Naive thymus-derived CD4-positive, alpha-beta T cell (primary cell): ENCODE measurements at regions not wholly inside any gene's neighbourhood (a gene's known extent, or its start where the extent isn't known, plus 50 kb on each side); places are given as distances from the start of the nearest gene placed in this dataset.

ENCODE experiments used
- ATAC-seq: fragments of 150-1000 bp; cut with Tn5 transposase; 2 replicates; pipeline ENCODE4 v1.10.0; 2021; ENCODE audit warnings: mild to moderate bottlenecking, moderate library complexity
- CTCF ChIA-PET: fragments of 350-600 bp; sonication (Branson Sonifier 250); formaldehyde crosslinking; loops from one replicate; lab custom pipeline; 2021; ENCODE audit warnings: antibody characterized with exemption; lab: Charles Lee
- POLR2A ChIA-PET: fragments of 350-600 bp; sonication (Branson Sonifier 250); formaldehyde crosslinking; loops from one replicate; lab custom pipeline; 2021; ENCODE audit warnings: antibody characterized with exemption, inconsistent platforms; lab: Charles Lee
- DNase-seq, 9 donors: peaks; one replicate each; pipeline versions ENCODE4 v3.0.0 to v3.0.0-alpha.2; 2020 to 2022; ENCODE audit warnings: mixed read lengths in 1 of 9
- H3K27ac ChIP-seq: one replicate; pipeline ENCODE4 v1.7.0; 2013; ENCODE audit warnings: mild to moderate bottlenecking, low read depth, low read length, moderate library complexity
- H3K27me3 ChIP-seq, 2 donors: one replicate each; pipeline ENCODE4 v1.7.0; 2013; ENCODE audit warnings: low read length in 2 of 2, mild to moderate bottlenecking in 2 of 2, moderate library complexity in 2 of 2; ENCODE audit not compliant: control insufficient read depth in 2 of 2, insufficient read depth in 2 of 2
- H3K36me3 ChIP-seq, 3 experiments: 1 replicate in 2 of 3; 2 replicates in 1 of 3; pipeline ENCODE4 v1.7.0; 2013; ENCODE audit warnings: low read length in 3 of 3, mild to moderate bottlenecking in 3 of 3, moderate library complexity in 1 of 3; ENCODE audit not compliant: insufficient read depth in 3 of 3, control insufficient read depth in 2 of 3
- H3K4me1 ChIP-seq, 2 donors: one replicate each; pipeline ENCODE4 v1.7.0; 2013; ENCODE audit warnings: low read length in 2 of 2, mild to moderate bottlenecking in 2 of 2, moderate library complexity in 1 of 2; ENCODE audit not compliant: control insufficient read depth in 2 of 2, insufficient read depth in 2 of 2
- H3K4me3 ChIP-seq: 2 replicates; pipeline ENCODE4 v1.7.0; 2013; ENCODE audit warnings: mild to moderate bottlenecking, low read length
- H3K9me3 ChIP-seq, 3 experiments: 1 replicate in 2 of 3; 2 replicates in 1 of 3; pipeline ENCODE4 v1.7.0; 2013; ENCODE audit warnings: low read length in 3 of 3; ENCODE audit not compliant: control insufficient read depth in 2 of 3
- H3K27ac Mint-ChIP-seq, 9 donors: one replicate each; pipeline ENCODE4 v1.8.0; 2020 to 2022; ENCODE audit warnings: mixed read lengths in 9 of 9, mild to moderate bottlenecking in 8 of 9, moderate library complexity in 5 of 9, inconsistent platforms in 2 of 9
- H3K27me3 Mint-ChIP-seq, 5 donors: one replicate each; pipeline ENCODE4 v1.8.0; 2021 to 2022; ENCODE audit warnings: mixed read lengths in 5 of 5, mild to moderate bottlenecking in 1 of 5
- H3K36me3 Mint-ChIP-seq, 5 donors: one replicate each; pipeline ENCODE4 v1.8.0; 2020 to 2022; ENCODE audit warnings: mixed read lengths in 5 of 5, mild to moderate bottlenecking in 3 of 5, inconsistent platforms in 1 of 5
- H3K4me1 Mint-ChIP-seq, 7 donors: one replicate each; pipeline ENCODE4 v1.8.0; 2020 to 2022; ENCODE audit warnings: mixed read lengths in 7 of 7, mild to moderate bottlenecking in 3 of 7, inconsistent platforms in 1 of 7
- H3K4me3 Mint-ChIP-seq, 10 donors: one replicate each; pipeline ENCODE4 v1.8.0; 2020 to 2022; ENCODE audit warnings: mild to moderate bottlenecking in 10 of 10, mixed read lengths in 10 of 10, moderate library complexity in 6 of 10, inconsistent platforms in 2 of 10
- H3K9me3 Mint-ChIP-seq, 11 donors: one replicate each; pipeline ENCODE4 v1.8.0; 2020 to 2022; ENCODE audit warnings: mixed read lengths in 11 of 11, mild to moderate bottlenecking in 4 of 11, inconsistent platforms in 1 of 11, moderate library complexity in 1 of 11
- intact Hi-C, 2 donors: fragments of 100-400 bp; cut with micrococcal nuclease; formaldehyde crosslinking; loops; one replicate each; pipeline ENCODE4 v1.15.1; 2023

GRCh38 chr13:85575110-85575509 is 224.1 kb downstream of the SLITRK6 start:
- H3K4me3 Mint-ChIP-seq = no peak overlapping the region
- H3K4me3 ChIP-seq = no peak overlapping the region
- H3K27ac ChIP-seq = no peak overlapping the region
- H3K36me3 Mint-ChIP-seq = no peaks in the 10 kb centered on the region
- POLR2A ChIA-PET = no interaction called here
- no peaks in the 10 kb centered on the region for H3K9me3 ChIP-seq
- intact Hi-C loops = no loop called here
- no peaks in the 10 kb centered on the region for H3K36me3 ChIP-seq
- no peaks in the 10 kb centered on the region for H3K27me3 Mint-ChIP-seq
- no peak for ATAC-seq
- H3K4me1 Mint-ChIP-seq = no peaks in the 10 kb centered on the region
- no peaks in the 10 kb centered on the region for H3K4me1 ChIP-seq
- H3K27ac Mint-ChIP-seq = no peak overlapping the region
- H3K27me3 ChIP-seq = no peaks in the 10 kb centered on the region
- H3K9me3 Mint-ChIP-seq = peaks cover 0 to 7% (median 2%) of the 10 kb centered on the region in 11 donors
- no peak for DNase-seq
- CTCF ChIA-PET = no interaction called here

- Histone ChIP-seq H3K36me3 (no peaks in the 10 kb centered on the region), H3K4me1 (no peaks in the 10 kb centered on the region), H3K27ac (no peak overlapping the region), H3K9me3 (no peaks in the 10 kb centered on the region), H3K27me3 (no peaks in the 10 kb centered on the region), H3K4me3 (no peak overlapping the region)
- Mint-ChIP-seq H3K4me1 (no peaks in the 10 kb centered on the region), H3K27me3 (no peaks in the 10 kb centered on the region), H3K36me3 (peaks cover 0 to 4% (median 0%) of the 10 kb centered on the region in 5 donors), H3K27ac (no peak overlapping the region), H3K9me3 (peaks cover 0 to 6% (median 2%) of the 10 kb centered on the region in 11 donors), H3K4me3 (no peak overlapping the region)
- intact Hi-C loops = no loop called here
- DNase-seq (no peak), ATAC-seq (no peak)
- ChIA-PET POLR2A (no interaction called here), CTCF (no interaction called here)
These were observed 231.3 kb downstream of the SLITRK6 start for GRCh38 chr13:85567909-85568308.

- ATAC-seq = no peak
- POLR2A ChIA-PET = no interaction called here
These were observed 233.6 kb downstream of the SLITRK6 start for GRCh38 chr13:85565652-85566051.

GRCh38 chr13:85564598-85564997 is 234.6 kb downstream of the SLITRK6 start:
- no peak overlapping the region for H3K4me3 Mint-ChIP-seq
- no peaks in the 10 kb centered on the region for H3K4me1 Mint-ChIP-seq
- Histone ChIP-seq H3K27ac (no peak overlapping the region), H3K27me3 (no peaks in the 10 kb centered on the region), H3K4me1 (no peaks in the 10 kb centered on the region), H3K36me3 (no peaks in the 10 kb centered on the region), H3K9me3 (no peaks in the 10 kb centered on the region), H3K4me3 (no peak overlapping the region)
- peaks cover 0 to 12% (median 0%) of the 10 kb centered on the region in 11 donors for H3K9me3 Mint-ChIP-seq
- H3K27ac Mint-ChIP-seq = no peak overlapping the region
- DNase-seq (no peak), ATAC-seq (no peak)
- H3K27me3 Mint-ChIP-seq = no peaks in the 10 kb centered on the region
- CTCF ChIA-PET = no interaction called here
- intact Hi-C loops = no loop called here
- peaks cover 0 to 4% (median 0%) of the 10 kb centered on the region in 5 donors for H3K36me3 Mint-ChIP-seq
- POLR2A ChIA-PET = no interaction called here

More at GRCh38 chr13:85565652-85566051, 233.6 kb downstream of the SLITRK6 start:
- Histone ChIP-seq H3K4me3 (no peak overlapping the region), H3K36me3 (no peaks in the 10 kb centered on the region), H3K27me3 (no peaks in the 10 kb centered on the region), H3K4me1 (no peaks in the 10 kb centered on the region), H3K27ac (no peak overlapping the region), H3K9me3 (no peaks in the 10 kb centered on the region)
- peaks cover 0 to 4% (median 0%) of the 10 kb centered on the region in 5 donors for H3K36me3 Mint-ChIP-seq
- H3K4me1 Mint-ChIP-seq = no peaks in the 10 kb centered on the region
- no peak overlapping the region for H3K27ac Mint-ChIP-seq
- H3K4me3 Mint-ChIP-seq = no peak overlapping the region
- DNase-seq = no peak
- H3K9me3 Mint-ChIP-seq = peaks cover 0 to 11% (median 3%) of the 10 kb centered on the region in 11 donors
- no peaks in the 10 kb centered on the region for H3K27me3 Mint-ChIP-seq
- CTCF ChIA-PET = no interaction called here
- intact Hi-C loops = no loop called here

- Mint-ChIP-seq H3K4me3 (no peak overlapping the region), H3K27me3 (no peaks in the 10 kb centered on the region), H3K27ac (no peak overlapping the region), H3K9me3 (peaks cover 0 to 16% (median 0%) of the 10 kb centered on the region in 11 donors), H3K36me3 (no peaks in the 10 kb centered on the region), H3K4me1 (no peaks in the 10 kb centered on the region)
- no peaks in the 10 kb centered on the region for H3K27me3 ChIP-seq
- POLR2A ChIA-PET = no interaction called here
- DNase-seq = no peak
- CTCF ChIA-PET = no interaction called here
- H3K4me1 ChIP-seq = no peaks in the 10 kb centered on the region
- H3K36me3 ChIP-seq = no peaks in the 10 kb centered on the region
- no peak overlapping the region for H3K27ac ChIP-seq
- no peak overlapping the region for H3K4me3 ChIP-seq
- H3K9me3 ChIP-seq = no peaks in the 10 kb centered on the region
- intact Hi-C loops = no loop called here
- no peak for ATAC-seq
These were observed 236.9 kb downstream of the SLITRK6 start for GRCh38 chr13:85562282-85562681.

- no peaks in the 10 kb centered on the region for H3K27me3 ChIP-seq
- POLR2A ChIA-PET = no interaction called here
- H3K27ac ChIP-seq = no peak overlapping the region
- no peaks in the 10 kb centered on the region for H3K4me1 Mint-ChIP-seq
- no peaks in the 10 kb centered on the region for H3K9me3 ChIP-seq
- CTCF ChIA-PET = no interaction called here
- intact Hi-C loops = no loop called here
- no peak for DNase-seq
- H3K4me3 ChIP-seq = no peak overlapping the region
- no peaks in the 10 kb centered on the region for H3K36me3 ChIP-seq
- H3K27me3 Mint-ChIP-seq = no peaks in the 10 kb centered on the region
- H3K36me3 Mint-ChIP-seq = no peaks in the 10 kb centered on the region
- no peaks in the 10 kb centered on the region for H3K4me1 ChIP-seq
- H3K27ac Mint-ChIP-seq = no peak overlapping the region
- ATAC-seq = no peak
- peaks cover 0 to 20% (median 0%) of the 10 kb centered on the region in 11 donors for H3K9me3 Mint-ChIP-seq
- no peak overlapping the region for H3K4me3 Mint-ChIP-seq
These were observed 241.3 kb downstream of the SLITRK6 start for GRCh38 chr13:85557691-85558467.

- peaks cover 0 to 13% (median 5%) of the 10 kb centered on the region in 11 donors for H3K9me3 Mint-ChIP-seq
- Histone ChIP-seq H3K27me3 (no peaks in the 10 kb centered on the region), H3K4me1 (no peaks in the 10 kb centered on the region), H3K36me3 (no peaks in the 10 kb centered on the region), H3K4me3 (no peak overlapping the region), H3K9me3 (no peaks in the 10 kb centered on the region), H3K27ac (no peak overlapping the region)
- H3K36me3 Mint-ChIP-seq = no peaks in the 10 kb centered on the region
- intact Hi-C loops = no loop called here
- no peak overlapping the region for H3K27ac Mint-ChIP-seq
- H3K4me3 Mint-ChIP-seq = no peak overlapping the region
- CTCF ChIA-PET = no interaction called here
- ATAC-seq (no peak), DNase-seq (no peak)
- POLR2A ChIA-PET = no interaction called here
- H3K4me1 Mint-ChIP-seq = no peaks in the 10 kb centered on the region
- no peaks in the 10 kb centered on the region for H3K27me3 Mint-ChIP-seq
These were observed 248.2 kb downstream of the SLITRK6 start for GRCh38 chr13:85551012-85551411.
